Hematopoietic multipotent progenitor cell treated with erythropoietin and hydrocortisone succinate and interleukin-3 and kit ligand, for 6 days (in vitro differentiated cells): ENCODE measurements at regions not wholly inside any gene's neighbourhood (a gene's known extent, or its start where the extent isn't known, plus 50 kb on each side); places are given as distances from the start of the nearest gene placed in this dataset.

Experiments used
- DNase-seq: peaks from one replicate; pipeline ENCODE4 v3.0.0-alpha.2; 2015

- DNase-seq: no peak
Measured at GRCh38 chr13:77480066-77480465, 55.4 kb upstream of the SCEL start.

GRCh38 chr13:77479326-77479725 is 56.2 kb upstream of the SCEL start:
- DNase-seq: no peak

- no peak for DNase-seq
Measured at GRCh38 chr13:77477299-77477848, 58.1 kb upstream of the SCEL start.

- no peak for DNase-seq
Measured at GRCh38 chr13:77476456-77476855, 59.0 kb upstream of the SCEL start.

- no peak for DNase-seq
Measured at GRCh38 chr13:77475345-77476084, 60.0 kb upstream of the SCEL start.

- no peak for DNase-seq
Measured at GRCh38 chr13:77470986-77471385, 64.5 kb upstream of the SCEL start.

GRCh38 chr13:77466753-77467422 is 68.6 kb upstream of the SCEL start:
- DNase-seq: no peak

- no peak for DNase-seq
Measured at GRCh38 chr13:77465603-77466195, 69.8 kb upstream of the SCEL start.

- peak; percentile 66 for DNase-seq
Measured at GRCh38 chr13:77460195-77460594, 75.3 kb upstream of the SCEL start.

GRCh38 chr13:77459592-77459991 is 75.9 kb upstream of the SCEL start:
- no peak for DNase-seq

- no peak for DNase-seq
Measured at GRCh38 chr13:77458736-77459135, 76.8 kb upstream of the SCEL start.

- DNase-seq: no peak
Measured at GRCh38 chr13:77457966-77458365, 77.5 kb upstream of the SCEL start.

GRCh38 chr13:77456271-77456670 is 79.2 kb upstream of the SCEL start:
- no peak for DNase-seq

GRCh38 chr13:77449265-77449664 is 86.2 kb upstream of the SCEL start:
- DNase-seq: no peak

GRCh38 chr13:77448689-77449088 is 86.8 kb upstream of the SCEL start:
- DNase-seq: no peak

- DNase-seq: no peak
Measured at GRCh38 chr13:77443511-77443910, 92.0 kb upstream of the SCEL start.

- no peak for DNase-seq
Measured at GRCh38 chr13:77437267-77437666, 98.2 kb upstream of the SCEL start.

GRCh38 chr13:77434289-77434688 is 101.2 kb upstream of the SCEL start:
- DNase-seq: no peak

GRCh38 chr13:77431449-77431848 is 104.1 kb upstream of the SCEL start:
- no peak for DNase-seq

- no peak for DNase-seq
Measured at GRCh38 chr13:77430377-77430951, 103.6 kb upstream of the MYCBP2 start.

GRCh38 chr13:77429320-77430142 is 102.6 kb upstream of the MYCBP2 start:
- DNase-seq: no peak

GRCh38 chr13:77425705-77426104 is 98.8 kb upstream of the MYCBP2 start:
- no peak for DNase-seq

GRCh38 chr13:77423296-77423695 is 96.4 kb upstream of the MYCBP2 start:
- DNase-seq: no peak
